SK-N-SH treated with all-trans-retinoic acid at 6 μM for 48 hours (cell line): ENCODE measurements at regions not wholly inside any gene's neighbourhood (a gene's known extent, or its start where the extent isn't known, plus 50 kb on each side); places are given as distances from the start of the nearest gene placed in this dataset.

ENCODE experiments used
- CSDC2 ChIP-seq: fragments of 250-450 bp; sonication (Bioruptor Pico); IDR thresholded peaks from 2 replicates; pipeline ENCODE4 v1.5.0; 2020; ENCODE audit warnings: mild to moderate bottlenecking, moderate library complexity
- ESRRG ChIP-seq: fragments of 250-450 bp; sonication (Bioruptor Pico); IDR thresholded peaks from 2 replicates; pipeline ENCODE4 v1.6.1; 2021; ENCODE audit warnings: mild to moderate bottlenecking
- OSR1 ChIP-seq: fragments of 250-450 bp; sonication (Bioruptor Pico); IDR thresholded peaks from 2 replicates; pipeline ENCODE4 v1.8.0; 2022; ENCODE audit warnings: moderate library complexity, mild to moderate bottlenecking, inconsistent platforms
- RARB ChIP-seq: fragments of 250-450 bp; sonication (Bioruptor Pico); IDR thresholded peaks from 2 replicates; pipeline ENCODE4 v1.8.0; 2021; ENCODE audit warnings: mild to moderate bottlenecking, moderate library complexity
- SNAI2 ChIP-seq: fragments of 250-450 bp; sonication (Bioruptor Pico); IDR thresholded peaks from 2 replicates; pipeline ENCODE4 v1.5.0; 2020; ENCODE audit warnings: mild to moderate bottlenecking, moderate library complexity
- TOX ChIP-seq: fragments of 250-450 bp; sonication (Bioruptor Pico); IDR thresholded peaks from 2 replicates; pipeline ENCODE4 v1.8.0; 2021; ENCODE audit warnings: mild to moderate bottlenecking, moderate library complexity, borderline replicate concordance
- ZC3H10 ChIP-seq: fragments of 250-450 bp; sonication (Bioruptor Pico); IDR thresholded peaks from 2 replicates; pipeline ENCODE4 v1.5.1; 2021; ENCODE audit warnings: mild to moderate bottlenecking, moderate library complexity
- ZFP3 ChIP-seq: fragments of 250-450 bp; sonication (Bioruptor Pico); IDR thresholded peaks from 2 replicates; pipeline ENCODE4 v1.5.0; 2020; ENCODE audit warnings: mild to moderate bottlenecking, moderate library complexity
- ZFP30 ChIP-seq: fragments of 450-650 bp; formaldehyde crosslinking; IDR thresholded peaks from 2 replicates; pipeline ENCODE4 v1.5.0; 2022; ENCODE audit warnings: mild to moderate bottlenecking, moderate library complexity
- TF ChIP-seq, protein P1 (sequence below): fragments of 250-450 bp; sonication (Bioruptor Pico); IDR thresholded peaks from 2 replicates; pipeline ENCODE4 v1.5.1; 2021; ENCODE audit warnings: mild to moderate bottlenecking, moderate library complexity
- TF ChIP-seq, protein P2 (sequence below): fragments of 250-450 bp; sonication (Bioruptor Pico); IDR thresholded peaks from 2 replicates; pipeline ENCODE4 v1.5.1; 2020; ENCODE audit warnings: low read depth, mild to moderate bottlenecking, moderate library complexity
- TF ChIP-seq, protein P3 (sequence below): fragments of 250-450 bp; sonication (Bioruptor Pico); IDR thresholded peaks from 2 replicates; pipeline ENCODE4 v1.8.0; 2021; ENCODE audit warnings: low read depth, mild to moderate bottlenecking, moderate library complexity, borderline replicate concordance
- TF ChIP-seq, protein P4 (sequence below): fragments of 250-450 bp; sonication (Bioruptor Pico); IDR thresholded peaks from 2 replicates; pipeline ENCODE4 v1.8.0; 2020; ENCODE audit warnings: mild to moderate bottlenecking, moderate library complexity, borderline replicate concordance

DNA sequence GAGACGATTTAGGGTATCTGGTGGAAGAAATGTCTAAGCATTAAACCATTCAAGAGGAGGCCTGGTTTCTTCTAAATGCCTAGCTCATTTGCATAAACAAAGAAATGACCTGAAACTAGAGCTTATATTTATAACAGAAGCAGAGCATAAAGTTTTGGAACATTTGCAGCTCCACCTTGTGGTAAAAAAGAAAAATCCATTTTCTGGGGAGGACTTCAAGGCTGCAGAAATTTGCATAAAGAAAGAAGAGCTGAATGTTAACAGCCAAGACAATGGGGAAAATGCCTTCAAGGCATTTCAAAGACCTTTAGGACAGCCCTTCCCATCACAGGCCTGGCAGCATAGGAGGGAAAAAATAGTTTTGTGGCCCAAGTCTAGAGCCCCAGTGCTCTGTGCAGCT is 362.0 kb downstream of the ZNF248 start:
- TF ChIP-seq ESRRG (CRISPR knock-in tag): no peak
- TF ChIP-seq ZFP3 (CRISPR knock-in tag): no peak
- TF ChIP-seq RARB (CRISPR knock-in tag): no peak
- TF ChIP-seq, protein P1, sequence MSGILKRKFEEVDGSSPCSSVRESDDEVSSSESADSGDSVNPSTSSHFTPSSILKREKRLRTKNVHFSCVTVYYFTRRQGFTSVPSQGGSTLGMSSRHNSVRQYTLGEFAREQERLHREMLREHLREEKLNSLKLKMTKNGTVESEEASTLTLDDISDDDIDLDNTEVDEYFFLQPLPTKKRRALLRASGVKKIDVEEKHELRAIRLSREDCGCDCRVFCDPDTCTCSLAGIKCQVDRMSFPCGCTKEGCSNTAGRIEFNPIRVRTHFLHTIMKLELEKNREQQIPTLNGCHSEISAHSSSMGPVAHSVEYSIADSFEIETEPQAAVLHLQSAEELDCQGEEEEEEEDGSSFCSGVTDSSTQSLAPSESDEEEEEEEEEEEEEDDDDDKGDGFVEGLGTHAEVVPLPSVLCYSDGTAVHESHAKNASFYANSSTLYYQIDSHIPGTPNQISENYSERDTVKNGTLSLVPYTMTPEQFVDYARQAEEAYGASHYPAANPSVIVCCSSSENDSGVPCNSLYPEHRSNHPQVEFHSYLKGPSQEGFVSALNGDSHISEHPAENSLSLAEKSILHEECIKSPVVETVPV: no peak
- TF ChIP-seq, protein P2, sequence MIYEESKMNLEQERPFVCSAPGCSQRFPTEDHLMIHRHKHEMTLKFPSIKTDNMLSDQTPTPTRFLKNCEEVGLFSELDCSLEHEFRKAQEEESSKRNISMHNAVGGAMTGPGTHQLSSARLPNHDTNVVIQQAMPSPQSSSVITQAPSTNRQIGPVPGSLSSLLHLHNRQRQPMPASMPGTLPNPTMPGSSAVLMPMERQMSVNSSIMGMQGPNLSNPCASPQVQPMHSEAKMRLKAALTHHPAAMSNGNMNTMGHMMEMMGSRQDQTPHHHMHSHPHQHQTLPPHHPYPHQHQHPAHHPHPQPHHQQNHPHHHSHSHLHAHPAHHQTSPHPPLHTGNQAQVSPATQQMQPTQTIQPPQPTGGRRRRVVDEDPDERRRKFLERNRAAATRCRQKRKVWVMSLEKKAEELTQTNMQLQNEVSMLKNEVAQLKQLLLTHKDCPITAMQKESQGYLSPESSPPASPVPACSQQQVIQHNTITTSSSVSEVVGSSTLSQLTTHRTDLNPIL: no peak
- TF ChIP-seq SNAI2 (CRISPR knock-in tag): no peak
- no peak for TF ChIP-seq ZFP30 (CRISPR knock-in tag)
- TF ChIP-seq OSR1 (CRISPR knock-in tag): no peak
- no peak for TF ChIP-seq CSDC2
- no peak for TF ChIP-seq ZC3H10 (CRISPR knock-in tag)
- no peak for TF ChIP-seq TOX (CRISPR knock-in tag)
- TF ChIP-seq, protein P3, sequence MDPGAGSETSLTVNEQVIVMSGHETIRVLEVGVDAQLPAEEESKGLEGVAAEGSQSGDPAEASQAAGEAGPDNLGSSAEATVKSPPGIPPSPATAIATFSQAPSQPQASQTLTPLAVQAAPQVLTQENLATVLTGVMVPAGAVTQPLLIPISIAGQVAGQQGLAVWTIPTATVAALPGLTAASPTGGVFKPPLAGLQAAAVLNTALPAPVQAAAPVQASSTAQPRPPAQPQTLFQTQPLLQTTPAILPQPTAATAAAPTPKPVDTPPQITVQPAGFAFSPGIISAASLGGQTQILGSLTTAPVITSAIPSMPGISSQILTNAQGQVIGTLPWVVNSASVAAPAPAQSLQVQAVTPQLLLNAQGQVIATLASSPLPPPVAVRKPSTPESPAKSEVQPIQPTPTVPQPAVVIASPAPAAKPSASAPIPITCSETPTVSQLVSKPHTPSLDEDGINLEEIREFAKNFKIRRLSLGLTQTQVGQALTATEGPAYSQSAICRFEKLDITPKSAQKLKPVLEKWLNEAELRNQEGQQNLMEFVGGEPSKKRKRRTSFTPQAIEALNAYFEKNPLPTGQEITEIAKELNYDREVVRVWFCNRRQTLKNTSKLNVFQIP: no peak
- TF ChIP-seq, protein P4, sequence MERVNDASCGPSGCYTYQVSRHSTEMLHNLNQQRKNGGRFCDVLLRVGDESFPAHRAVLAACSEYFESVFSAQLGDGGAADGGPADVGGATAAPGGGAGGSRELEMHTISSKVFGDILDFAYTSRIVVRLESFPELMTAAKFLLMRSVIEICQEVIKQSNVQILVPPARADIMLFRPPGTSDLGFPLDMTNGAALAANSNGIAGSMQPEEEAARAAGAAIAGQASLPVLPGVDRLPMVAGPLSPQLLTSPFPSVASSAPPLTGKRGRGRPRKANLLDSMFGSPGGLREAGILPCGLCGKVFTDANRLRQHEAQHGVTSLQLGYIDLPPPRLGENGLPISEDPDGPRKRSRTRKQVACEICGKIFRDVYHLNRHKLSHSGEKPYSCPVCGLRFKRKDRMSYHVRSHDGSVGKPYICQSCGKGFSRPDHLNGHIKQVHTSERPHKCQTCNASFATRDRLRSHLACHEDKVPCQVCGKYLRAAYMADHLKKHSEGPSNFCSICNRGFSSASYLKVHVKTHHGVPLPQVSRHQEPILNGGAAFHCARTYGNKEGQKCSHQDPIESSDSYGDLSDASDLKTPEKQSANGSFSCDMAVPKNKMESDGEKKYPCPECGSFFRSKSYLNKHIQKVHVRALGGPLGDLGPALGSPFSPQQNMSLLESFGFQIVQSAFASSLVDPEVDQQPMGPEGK: no peak
